DMS153 (cell line): ENCODE measurements at regions not wholly inside any gene's neighbourhood (a gene's known extent, or its start where the extent isn't known, plus 50 kb on each side); places are given as distances from the start of the nearest gene placed in this dataset.
"Not testable (repeated sequence)": the region's sequence is repeated elsewhere in the genome, so short reads cannot be mapped to it uniquely, and the experiment has no call there.

Experiments
- DNase-seq: peaks from one replicate; lab custom pipeline; 2025; lab: John Stamatoyannopoulos, UW

DNA sequence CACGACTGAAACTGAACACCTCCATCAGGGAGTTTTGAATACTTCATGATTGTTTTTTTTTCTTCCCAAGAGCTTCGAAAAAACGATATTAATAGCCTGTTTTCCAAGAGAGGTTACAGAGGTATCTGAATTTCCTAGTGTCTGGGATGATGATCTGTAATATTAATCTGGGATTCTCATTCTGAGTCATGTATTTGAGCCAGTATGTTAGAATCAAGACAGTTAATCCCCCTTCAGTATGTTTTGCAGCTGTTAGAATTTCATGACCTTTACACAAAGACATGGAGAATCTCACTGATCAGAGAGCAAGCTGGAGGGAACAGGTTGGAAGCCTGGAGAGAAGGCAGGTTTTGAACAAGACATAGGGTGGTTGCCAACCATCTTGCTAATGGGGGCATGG is 234.5 kb upstream of the GAP43 start:
- DNase-seq: no peak

DNA sequence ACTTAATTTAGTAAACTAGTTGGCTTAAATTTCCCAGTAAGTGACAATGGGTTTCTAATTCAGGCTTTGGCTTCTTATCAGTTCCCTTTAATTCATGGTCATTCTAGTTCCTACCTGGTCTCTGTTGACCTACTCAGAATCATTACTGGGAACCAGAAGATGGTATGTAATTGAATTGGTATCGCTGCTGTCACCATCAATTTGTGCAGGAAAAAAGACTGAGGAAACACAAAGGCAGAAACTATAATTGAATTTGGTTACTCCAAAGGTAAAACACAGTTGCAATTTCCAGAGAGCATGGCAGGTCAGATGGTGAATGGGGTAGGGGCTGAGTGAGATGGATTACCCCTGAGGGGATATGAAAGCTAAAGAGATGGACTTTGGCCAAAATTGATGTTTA is 226.5 kb upstream of the GAP43 start:
- DNase-seq: no peak

DNA sequence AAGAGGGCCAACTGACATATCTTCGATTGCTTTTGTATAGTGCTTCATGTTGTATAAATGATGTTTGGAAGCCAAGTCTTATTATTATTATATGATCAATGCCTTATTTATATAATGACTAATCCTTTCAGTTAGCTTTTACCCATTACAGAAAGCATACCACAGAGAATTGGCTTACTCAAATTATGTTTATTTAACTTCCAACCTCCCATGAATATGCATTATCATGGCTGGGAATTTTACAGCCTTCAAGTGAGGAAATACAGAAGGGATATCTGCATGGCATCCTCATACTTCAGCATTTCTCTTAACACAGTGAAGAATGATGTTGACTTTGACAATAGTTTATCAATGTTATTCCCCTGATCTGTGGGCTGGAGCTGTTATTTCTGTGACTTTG is 225.9 kb upstream of the GAP43 start:
- no peak for DNase-seq

DNA sequence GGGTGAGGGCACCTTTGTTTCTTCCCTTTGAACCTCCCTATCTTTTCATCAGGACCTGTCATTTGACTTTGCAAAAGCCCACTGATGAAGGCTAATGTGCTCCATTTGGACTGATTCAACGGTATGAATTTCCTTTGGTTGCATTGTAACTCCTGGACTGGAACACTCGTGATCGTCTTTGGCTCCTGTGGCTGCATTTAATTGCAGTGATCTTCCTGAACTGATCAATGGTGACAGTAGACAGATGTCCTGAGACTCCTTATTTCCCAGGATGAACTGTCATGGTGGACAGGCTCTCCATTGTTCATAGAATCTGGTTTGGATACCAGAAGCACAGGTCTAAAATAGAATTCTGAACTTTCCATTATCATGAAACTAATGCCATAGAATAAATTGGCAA is 224.8 kb upstream of the GAP43 start:
- no peak for DNase-seq

DNA sequence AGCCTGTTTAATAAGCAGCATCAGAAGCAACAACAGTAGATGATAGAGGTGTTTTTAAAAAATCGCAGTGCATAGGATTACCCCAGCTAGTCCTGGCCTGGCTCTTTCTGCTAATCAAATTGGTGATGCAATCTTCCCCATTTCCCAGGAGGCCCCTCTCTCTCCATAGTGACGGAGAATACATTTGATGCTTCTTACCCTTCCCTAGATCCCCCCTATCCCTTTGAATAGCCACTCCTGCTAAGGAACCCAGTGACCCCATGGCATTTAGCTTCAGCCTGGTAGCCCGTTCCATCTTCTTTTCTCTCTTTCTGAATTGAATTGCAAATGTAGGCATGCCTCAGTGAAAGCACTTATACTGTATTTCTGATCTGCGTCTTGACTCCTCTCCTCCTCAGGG is 223.6 kb upstream of the GAP43 start:
- no peak for DNase-seq

DNA sequence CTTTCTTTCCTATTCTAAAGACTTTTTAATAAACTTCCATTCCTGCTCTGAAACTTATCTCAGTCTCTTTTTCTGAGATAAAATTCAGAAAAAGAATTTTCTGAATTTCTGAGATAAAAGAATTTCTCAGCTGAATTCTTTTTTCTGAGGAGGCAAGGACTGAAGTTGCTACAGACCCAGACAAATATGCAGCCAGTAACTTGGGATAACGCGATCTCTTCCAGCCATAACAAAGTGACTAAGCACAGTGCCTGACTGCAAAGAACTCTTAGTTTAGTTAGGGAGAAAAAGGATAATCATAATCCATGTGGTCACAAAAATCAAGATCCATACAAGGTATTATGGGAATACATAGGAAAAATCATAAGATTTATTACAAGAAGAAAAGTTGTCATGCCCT is 222.0 kb upstream of the GAP43 start:
- no peak for DNase-seq

DNA sequence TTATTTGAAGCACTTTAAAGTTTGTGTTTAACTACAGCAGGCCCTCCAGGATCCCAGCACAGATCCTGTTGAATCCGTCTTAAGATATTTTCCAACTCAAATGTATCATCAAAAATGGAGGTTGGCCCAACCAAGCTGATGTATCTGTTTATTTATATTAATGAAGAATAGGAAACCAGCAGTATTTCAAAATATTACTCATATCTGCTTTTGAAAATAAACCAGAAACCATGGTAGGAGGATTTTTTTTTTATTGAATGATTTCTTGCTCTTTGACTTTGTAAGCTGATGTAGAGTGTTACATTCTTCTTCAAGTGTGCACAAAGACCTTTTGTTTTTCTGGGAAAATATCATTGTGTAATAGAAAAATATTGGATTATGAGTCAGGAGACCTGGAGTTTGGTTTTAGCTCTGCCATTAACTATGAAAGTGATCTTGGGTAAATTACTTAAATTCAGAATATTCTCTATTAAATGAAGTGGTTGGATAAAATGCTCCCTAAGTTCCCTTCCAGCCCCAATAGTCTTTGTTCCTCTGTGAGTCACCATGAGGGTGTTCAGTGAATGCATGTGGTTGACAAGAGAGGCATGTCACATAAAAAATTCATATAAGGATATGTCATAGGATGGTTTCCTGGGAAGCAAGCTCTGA is 221.3 kb upstream of the GAP43 start:
- no peak for DNase-seq

DNA sequence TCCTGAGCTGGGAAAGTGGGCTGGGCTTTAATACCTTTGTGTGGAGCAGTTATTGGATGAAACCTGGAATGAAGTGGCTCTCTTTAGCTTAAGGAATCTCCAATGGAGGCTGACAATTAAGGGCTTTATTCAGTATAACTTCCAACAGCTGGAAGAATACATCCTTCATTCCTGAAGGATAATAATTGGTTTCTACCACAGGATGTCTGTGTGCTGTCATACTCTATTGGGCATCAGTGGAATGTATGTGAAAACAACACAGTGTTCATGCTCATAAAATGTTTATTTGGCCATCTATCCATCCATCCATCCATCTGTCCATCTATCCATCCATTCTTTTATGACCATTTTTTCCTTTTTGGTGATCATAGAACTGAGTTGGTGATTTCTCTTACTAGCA is 220.7 kb upstream of the GAP43 start:
- DNase-seq: no peak

DNA sequence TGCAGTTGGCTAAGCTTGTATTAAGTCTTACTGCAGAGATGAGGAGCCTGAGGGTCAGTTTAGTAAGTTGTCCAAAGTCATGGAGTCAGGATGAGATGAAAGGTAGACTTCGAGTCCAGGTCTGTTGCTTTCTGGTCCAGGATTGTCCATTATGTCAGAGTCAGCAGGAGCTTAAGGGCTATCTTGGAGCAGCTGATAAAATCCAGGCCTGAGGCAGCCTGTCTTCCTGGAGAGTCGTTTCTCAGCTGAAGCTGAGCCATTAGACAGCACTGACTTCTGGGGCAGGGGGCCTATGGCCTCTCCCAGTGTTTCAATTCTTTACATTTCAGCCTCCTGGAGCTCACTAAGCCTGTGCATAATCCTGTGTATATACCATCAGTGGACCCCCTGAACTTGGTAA is 219.5 kb upstream of the GAP43 start:
- no peak for DNase-seq

DNA sequence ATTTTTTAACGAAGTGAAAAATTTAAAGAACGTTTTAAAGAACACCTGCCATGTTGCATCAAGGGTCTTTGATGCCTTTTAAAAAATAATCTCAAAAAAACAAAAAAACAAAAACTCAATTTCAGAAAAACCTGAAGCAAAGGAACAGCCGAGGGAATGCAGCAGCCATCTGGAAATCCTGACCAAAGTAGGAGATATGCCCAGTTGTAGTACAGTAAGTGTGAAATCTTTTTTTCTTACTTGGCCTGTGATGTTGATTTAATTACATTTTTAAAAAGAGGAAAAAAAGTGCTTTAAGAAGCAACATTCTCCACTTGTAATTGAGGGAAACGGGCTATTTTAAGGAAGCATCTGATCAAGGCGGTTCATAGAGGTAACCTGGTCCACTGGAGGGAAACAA is 213.7 kb upstream of the GAP43 start:
- DNase-seq: no peak

DNA sequence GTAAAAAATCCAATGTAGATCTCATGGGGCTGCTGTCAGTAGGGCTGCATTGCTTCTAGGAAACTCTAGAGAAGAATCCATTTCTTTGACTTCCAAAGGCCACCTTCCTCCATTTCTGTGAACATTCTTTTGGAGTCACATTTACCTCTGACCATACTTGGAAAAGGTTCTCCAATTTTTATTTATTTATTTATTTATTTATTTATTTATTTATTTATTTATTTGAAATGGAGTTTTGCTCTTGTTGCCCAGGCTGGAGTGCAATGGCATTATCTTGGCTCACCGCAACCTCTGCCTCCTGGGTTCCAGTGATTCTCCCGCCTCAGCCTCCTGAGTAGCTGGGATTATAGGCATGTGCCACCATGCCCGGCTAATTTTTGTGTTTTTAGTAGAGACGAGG is 208.7 kb upstream of the GAP43 start:
- DNase-seq: not testable (repeated sequence)

DNA sequence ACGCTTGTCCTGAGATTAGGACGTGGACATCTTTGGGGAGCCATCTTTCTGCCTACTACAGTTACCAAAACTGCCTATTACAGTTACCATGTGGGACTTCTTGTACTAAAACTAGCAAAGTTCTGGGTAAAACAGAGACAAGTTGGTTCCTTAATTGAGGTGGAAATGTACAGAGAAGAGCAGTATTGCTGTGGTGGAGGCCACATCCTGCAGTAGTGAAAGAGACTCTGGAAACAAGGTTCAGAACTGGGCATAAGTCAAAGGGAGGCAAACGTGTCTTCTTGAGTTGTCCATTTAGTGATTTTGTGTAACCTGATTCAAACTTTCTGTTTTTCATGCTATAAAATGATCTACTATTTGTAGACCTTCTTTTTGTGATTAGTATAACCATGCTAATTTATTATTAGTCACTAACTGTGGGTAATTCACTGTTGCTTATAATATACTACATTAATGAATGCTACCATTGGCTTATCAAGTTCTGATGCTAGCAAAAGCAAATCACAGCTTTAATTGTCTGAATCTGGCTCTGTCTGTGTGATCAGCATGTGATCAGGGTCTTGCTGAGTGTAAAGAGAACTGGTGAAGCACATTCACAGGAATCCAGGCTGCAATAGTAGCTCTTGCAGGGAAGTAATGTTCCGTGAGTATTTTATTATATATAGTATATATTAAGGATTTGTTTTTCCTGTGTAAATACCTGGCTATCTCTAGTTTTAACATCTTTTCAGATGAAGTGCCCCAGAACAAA is 207.9 kb upstream of the GAP43 start:
- DNase-seq: no peak

DNA sequence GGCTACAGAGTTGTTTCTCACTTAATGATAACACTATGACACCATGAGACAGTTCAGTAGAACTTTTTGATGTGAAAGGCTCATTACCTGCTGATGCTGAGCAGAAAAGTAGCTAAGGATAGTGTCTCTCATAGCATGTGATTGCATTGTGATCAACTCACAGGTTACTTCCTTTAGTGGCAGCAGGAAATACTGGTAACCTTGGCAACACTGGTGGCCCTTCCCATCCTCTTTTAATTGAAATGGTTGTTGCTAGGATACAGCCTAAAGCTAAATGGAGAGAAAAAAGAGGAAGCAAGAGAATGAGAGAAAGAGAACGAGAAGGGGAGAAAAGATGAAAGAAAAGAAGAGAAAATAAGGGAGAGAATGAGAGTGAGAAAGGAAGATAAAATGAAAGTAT is 204.7 kb upstream of the GAP43 start:
- peak; percentile 68 for DNase-seq

DNA sequence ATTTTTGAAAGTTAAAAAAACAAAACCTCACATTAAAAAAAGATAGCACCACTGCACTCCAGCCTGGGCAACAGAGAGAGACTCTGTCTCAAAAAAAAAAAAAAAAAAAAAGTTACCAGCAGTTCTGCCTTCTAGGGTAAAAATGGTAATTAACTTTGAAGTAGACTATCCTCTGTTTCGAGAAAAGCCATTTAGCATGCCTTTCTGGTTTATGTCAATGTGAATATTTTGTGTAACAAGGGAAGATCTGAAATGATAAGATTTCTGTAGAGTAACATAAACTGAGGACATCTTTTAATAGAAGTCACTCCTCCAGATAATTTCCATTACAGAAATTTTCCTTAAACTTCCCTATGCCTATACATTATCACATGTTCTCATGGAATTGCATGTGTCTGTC is 203.2 kb upstream of the GAP43 start:
- no peak for DNase-seq

DNA sequence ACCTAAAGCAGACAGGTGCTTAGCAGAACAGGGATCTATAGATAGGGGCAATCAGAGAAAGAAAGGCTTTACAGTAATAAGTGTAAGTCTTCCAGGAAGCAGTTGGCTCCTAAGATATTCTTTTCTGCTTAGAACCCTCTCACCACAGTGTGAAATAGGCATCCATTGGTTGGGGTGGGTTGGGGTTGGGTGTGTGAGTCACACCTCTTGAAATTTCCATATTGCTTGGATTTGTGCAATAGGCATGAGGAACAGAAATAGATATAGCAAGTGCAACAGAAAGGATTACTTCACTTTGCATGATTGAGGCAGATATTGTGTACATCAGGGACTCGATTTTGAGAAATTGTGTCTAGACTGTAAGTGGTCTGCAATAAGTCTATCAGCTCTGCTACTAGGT is 200.1 kb upstream of the GAP43 start:
- DNase-seq: no peak

DNA sequence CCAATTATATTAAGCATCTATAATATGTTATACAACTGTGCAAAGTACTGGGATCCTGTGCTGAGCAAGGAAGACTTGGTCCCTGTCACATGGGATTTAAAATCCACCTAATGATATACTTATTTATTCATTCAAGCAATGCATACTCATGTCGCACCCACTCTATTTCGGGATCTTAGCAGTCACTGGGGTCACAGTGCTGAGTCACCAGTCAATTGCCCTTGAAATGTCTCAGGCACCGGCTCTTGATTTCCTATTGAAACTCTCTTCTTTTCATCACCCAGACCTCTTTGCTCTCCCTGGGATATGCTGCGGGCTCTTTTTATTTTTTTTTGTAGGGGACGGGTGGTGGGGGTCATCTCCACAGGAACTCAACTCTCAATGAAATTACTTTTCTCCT is 194.5 kb upstream of the GAP43 start:
- no peak for DNase-seq

DNA sequence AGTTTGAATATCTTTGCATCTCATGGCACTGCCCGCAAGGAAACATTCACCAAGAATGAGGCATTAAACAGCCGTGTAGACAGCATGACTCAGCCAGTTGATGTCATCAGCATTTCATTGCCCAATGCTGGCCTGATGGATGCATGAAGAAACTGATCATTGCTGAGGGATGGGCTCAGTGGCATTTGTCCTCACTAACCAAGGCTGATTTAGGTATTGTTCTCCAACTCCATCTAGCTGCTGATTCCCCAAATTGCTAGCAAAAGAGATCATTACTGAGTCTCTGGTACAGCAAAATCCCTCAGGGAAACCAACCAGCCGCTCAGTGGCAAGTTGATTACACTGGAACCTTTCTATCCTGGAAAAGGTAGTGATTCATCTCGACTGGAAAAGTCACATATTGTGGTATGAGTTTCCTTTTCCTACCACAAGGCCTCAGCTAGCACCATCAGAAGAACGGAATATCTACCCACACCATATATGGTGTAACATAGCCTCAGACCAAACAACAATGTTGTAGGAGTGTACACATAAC is 186.5 kb upstream of the GAP43 start:
- DNase-seq: peak; percentile 48

DNA sequence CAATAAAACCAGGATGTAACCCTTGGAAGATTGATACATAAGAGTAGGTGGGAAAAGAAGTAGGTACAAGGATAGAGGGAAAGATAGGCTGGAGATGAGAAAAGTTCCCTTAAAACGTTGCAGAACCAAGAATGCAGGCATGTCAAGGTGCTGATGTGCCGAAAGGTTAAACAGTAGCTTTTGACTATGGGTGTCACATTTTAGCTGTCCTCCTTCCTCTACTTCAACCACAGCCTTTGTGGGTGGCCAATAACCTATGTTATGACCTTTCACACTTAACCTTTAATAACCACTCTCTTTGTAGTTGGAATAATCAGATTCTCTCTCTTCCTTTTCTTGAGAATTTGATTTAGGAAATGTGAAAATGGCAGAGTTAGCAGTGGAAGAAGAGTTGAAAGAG is 184.5 kb upstream of the GAP43 start:
- DNase-seq: no peak

DNA sequence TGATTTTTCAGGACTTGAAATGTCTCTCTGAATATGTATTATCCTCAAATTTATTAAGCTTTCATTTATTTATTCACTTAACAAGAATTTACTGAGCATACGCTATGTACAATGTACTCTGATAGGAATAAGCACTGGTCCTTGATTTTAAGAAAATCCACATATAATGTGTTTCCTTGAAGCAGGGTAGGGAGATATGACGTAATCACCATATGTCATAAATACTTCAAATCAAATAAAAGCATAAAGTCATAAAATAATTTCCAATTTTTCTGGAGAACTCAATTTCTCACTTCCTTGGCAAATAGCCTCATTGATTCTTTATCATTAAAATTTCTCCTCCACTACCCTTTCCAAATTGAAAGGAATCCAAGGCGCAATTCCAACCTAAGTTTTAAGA is 177.8 kb upstream of the GAP43 start:
- DNase-seq: no peak

DNA sequence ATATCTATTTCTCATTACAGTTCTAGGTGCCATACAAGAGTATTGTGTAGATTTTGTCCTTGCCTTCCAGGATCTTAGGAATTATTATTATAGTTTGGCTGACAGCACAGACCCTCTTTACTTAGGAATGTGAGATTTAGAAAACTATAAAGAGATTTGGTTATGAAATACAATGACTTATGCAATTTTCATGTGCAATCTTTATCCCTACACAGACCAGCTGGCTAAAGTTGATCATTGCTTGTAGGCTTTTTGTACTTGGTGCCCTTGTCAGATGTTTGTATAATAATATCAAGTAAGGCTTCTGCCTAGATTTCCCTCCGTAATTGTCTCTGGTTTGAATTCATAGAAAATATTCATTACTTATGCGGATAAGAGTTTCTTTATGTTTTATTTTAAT is 174.5 kb upstream of the GAP43 start:
- DNase-seq: no peak

DNA sequence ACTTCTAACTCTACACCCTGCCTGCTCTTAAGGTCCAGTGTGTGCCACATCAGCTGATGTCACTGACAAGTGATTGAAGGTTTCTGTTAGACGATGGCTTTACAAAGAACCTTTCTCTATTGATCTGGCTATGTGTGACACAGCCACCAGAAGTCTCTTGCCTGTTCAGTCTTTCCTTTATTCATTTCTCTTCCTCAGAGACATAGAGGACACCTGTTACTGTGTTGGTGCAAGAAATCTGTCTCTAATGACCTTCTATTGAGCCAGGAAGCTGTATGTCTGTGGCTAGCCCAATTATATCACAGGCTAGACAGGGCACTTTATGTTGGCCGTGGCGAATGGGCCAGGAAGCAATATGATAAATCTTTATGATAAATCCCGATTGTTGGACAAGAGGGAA is 173.3 kb upstream of the GAP43 start:
- DNase-seq: no peak

DNA sequence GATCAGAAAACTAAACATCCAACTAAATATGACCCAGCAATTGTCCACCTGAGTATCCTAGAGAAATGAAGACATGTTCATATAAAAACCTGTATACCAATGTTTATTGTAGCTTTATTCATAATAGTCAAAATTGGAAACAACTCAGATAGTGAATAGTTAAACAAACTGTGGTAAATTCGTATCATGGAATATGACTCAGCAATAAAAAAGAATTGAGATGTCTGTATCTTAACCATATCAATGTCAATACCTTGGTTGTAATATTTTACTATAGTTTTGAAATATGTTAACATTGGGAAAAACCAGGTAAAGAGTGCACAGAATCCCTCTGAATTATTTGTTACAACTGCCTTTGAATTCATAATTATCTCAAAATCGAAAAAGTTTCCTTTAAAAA is 159.3 kb upstream of the GAP43 start:
- no peak for DNase-seq

DNA sequence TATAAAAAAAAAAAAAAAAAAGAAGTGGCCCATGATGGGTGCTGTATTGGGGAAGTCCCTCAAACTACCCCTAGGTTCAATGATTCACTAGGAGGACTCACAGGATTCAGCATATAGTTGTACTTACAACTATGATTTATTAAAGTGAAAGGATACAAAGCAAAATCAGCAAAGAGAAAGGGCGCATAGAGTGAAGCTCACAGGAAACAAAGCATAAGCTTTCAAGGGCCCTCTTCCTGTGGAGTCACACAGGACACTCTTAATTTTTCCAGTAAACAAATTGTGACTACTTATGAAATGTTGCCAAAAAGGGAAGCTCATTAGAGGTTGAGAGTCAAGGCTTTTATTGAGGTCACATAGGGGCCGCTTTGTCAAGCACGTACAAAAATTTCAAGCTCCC is 153.7 kb upstream of the GAP43 start:
- DNase-seq: peak; percentile 95

DNA sequence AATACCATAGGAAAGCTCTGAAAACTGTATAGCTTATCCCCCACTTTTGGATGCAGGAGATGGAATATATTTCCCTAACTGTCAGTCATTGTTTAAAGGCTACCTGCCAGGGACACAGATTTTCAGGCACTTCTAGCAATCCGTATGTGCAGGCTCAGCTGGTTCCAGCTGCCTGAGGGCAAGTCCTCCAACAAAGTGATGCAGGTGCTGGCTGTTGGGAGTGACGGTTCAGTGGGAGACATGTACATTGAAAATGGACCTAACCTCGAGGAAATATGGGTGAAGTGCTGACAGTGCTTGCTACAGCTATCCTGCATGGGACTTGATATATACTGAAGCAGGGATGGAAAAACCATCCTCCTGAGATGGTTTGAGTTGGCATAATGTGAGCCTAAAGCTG is 153.1 kb upstream of the GAP43 start:
- peak; percentile 51 for DNase-seq
